Gastrocnemius medialis (tissue), 4 donors: ENCODE measurements at regions not wholly inside any gene's neighbourhood (a gene's known extent, or its start where the extent isn't known, plus 50 kb on each side); places are given as distances from the start of the nearest gene placed in this dataset.

Experiments
- POLR2A ChIP-seq, 2 donors: fragments of 450-650 bp; IDR thresholded peaks; one replicate each; pipeline ENCODE4 v1.6.1; 2017; ENCODE audit warnings: antibody characterized with exemption in 2 of 2, mild to moderate bottlenecking in 2 of 2, moderate library complexity in 2 of 2
- TF ChIP-seq, protein P1 (sequence below), 5 experiments: fragments of 450-650 bp in 3 of 5; fragments of 200-600 bp in 2 of 5; sonication (generic) in 2 of 5; IDR thresholded peaks in 4 of 5; conservative IDR thresholded peaks in 1 of 5; 1 replicate in 4 of 5; 2 replicates in 1 of 5; pipeline ENCODE4 v1.5.1; 2016 to 2019; ENCODE audit warnings: antibody characterized with exemption in 5 of 5, mild to moderate bottlenecking in 3 of 5, moderate library complexity in 3 of 5

GRCh38 chr6:120473804-120474203 lies 860.5 kb downstream of the TBC1D32 start:
- TF ChIP-seq, protein P1, sequence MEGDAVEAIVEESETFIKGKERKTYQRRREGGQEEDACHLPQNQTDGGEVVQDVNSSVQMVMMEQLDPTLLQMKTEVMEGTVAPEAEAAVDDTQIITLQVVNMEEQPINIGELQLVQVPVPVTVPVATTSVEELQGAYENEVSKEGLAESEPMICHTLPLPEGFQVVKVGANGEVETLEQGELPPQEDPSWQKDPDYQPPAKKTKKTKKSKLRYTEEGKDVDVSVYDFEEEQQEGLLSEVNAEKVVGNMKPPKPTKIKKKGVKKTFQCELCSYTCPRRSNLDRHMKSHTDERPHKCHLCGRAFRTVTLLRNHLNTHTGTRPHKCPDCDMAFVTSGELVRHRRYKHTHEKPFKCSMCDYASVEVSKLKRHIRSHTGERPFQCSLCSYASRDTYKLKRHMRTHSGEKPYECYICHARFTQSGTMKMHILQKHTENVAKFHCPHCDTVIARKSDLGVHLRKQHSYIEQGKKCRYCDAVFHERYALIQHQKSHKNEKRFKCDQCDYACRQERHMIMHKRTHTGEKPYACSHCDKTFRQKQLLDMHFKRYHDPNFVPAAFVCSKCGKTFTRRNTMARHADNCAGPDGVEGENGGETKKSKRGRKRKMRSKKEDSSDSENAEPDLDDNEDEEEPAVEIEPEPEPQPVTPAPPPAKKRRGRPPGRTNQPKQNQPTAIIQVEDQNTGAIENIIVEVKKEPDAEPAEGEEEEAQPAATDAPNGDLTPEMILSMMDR (IDR thresholded peaks at IDR 0.05 in 4 of 5, conservative IDR thresholded peaks at IDR 0.05 in 1 of 5): no peak
- TF ChIP-seq POLR2A (IDR thresholded peaks at IDR 0.05): no peak
